ENCODE measurements at regions not wholly inside any gene's neighbourhood (a gene's known extent, or its start where the extent isn't known, plus 50 kb on each side); places are given as distances from the start of the nearest gene placed in this dataset.

DNA sequence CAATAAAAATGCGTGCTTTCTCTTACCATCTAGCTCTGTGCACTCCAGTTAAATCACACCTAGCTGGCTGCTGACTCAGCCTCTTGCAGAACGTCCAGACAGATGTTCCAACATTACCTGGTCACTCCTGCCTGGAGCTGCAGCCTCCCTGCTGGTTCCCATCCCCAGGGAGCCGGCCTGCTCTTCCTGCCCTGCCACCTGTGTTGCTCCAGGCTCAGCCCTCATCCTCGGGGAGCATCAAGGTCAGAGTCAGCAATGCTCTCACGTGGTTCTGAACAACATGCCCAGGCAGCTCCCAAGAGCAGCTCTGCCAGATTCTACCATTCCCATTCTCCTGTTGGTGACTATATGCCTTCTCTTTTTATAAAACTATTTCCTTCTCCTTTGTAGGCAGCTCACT, 81.3 kb downstream of the GADD45G start:
- TF ChIP-seq, protein P1, sequence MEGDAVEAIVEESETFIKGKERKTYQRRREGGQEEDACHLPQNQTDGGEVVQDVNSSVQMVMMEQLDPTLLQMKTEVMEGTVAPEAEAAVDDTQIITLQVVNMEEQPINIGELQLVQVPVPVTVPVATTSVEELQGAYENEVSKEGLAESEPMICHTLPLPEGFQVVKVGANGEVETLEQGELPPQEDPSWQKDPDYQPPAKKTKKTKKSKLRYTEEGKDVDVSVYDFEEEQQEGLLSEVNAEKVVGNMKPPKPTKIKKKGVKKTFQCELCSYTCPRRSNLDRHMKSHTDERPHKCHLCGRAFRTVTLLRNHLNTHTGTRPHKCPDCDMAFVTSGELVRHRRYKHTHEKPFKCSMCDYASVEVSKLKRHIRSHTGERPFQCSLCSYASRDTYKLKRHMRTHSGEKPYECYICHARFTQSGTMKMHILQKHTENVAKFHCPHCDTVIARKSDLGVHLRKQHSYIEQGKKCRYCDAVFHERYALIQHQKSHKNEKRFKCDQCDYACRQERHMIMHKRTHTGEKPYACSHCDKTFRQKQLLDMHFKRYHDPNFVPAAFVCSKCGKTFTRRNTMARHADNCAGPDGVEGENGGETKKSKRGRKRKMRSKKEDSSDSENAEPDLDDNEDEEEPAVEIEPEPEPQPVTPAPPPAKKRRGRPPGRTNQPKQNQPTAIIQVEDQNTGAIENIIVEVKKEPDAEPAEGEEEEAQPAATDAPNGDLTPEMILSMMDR (IDR thresholded peaks at IDR 0.05; ENCODE audit: poor library complexity): no peak
- no peak for TF ChIP-seq EZH2 (IDR thresholded peaks at IDR 0.05; ENCODE audit: borderline replicate concordance)

Measured in hepatocyte (in vitro differentiated cells).